Ishikawa (cell line): ENCODE measurements at regions not wholly inside any gene's neighbourhood (a gene's known extent, or its start where the extent isn't known, plus 50 kb on each side); places are given as distances from the start of the nearest gene placed in this dataset.

ENCODE experiments used
- CEBPB ChIP-seq: IDR thresholded peaks from 2 replicates; pipeline ENCODE4 v1.6.1; 2012
- FOXM1 ChIP-seq: IDR thresholded peaks from 2 replicates; pipeline ENCODE4 v1.6.1; 2012; ENCODE audit warnings: low read depth, borderline replicate concordance
- RAD21 ChIP-seq: IDR thresholded peaks from 2 replicates; pipeline ENCODE4 v1.6.1; 2012; ENCODE audit warnings: low read depth
- REST ChIP-seq: IDR thresholded peaks from 2 replicates; pipeline ENCODE4 v1.6.1; 2012; ENCODE audit warnings: low read depth, mild to moderate bottlenecking
- TCF12 ChIP-seq: IDR thresholded peaks from 2 replicates; pipeline ENCODE4 v1.6.1; 2012; ENCODE audit warnings: low read depth
- TEAD4 ChIP-seq: IDR thresholded peaks from 2 replicates; pipeline ENCODE4 v1.6.1; 2012
- USF1 ChIP-seq: IDR thresholded peaks from 2 replicates; pipeline ENCODE4 v1.6.1; 2012
- ZBTB7A ChIP-seq: IDR thresholded peaks from 2 replicates; pipeline ENCODE4 v1.6.1; 2012; ENCODE audit warnings: low read depth

GRCh38 chr4:133799717-133800315, 401.8 kb downstream of the PABPC4L start:
- TF ChIP-seq FOXM1, result no peak
- no peak for TF ChIP-seq TCF12
- no peak for TF ChIP-seq RAD21
- no peak for TF ChIP-seq REST
- TF ChIP-seq USF1, result no peak
- no peak for TF ChIP-seq CEBPB
- TF ChIP-seq ZBTB7A, result no peak
- TF ChIP-seq TEAD4, result no peak
